ENCODE measurements at regions not wholly inside any gene's neighbourhood (a gene's known extent, or its start where the extent isn't known, plus 50 kb on each side); places are given as distances from the start of the nearest gene placed in this dataset.

DNA sequence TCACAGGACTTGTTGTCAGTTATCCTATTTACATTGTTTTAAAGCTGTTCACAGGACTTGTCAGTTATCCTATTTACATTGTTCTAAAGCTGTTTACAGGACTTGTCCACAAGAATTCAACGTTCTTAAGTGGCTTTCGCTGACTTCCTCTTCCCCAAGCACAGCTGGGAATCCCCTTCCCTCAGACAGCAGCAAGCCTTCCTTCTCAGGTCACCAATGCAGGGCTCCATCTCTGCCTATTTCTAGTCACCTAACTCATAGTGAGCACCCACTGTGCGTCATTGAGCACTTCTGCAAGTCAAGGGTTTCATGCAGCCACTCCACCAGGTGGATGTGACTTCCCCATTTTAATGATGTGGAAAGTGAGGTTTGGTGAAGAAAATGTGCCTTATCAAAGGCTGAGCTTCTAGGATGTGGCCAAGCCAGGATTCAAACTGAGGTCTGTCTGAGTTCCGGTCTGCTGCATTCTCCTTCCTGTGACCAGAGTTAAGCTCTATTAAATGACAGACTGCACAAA lies 109.8 kb upstream of the ZNF462 start:
- FAIRE-seq (no peak), ATAC-seq (peak in 1 of 4 donors; percentile 5), DNase-seq (no peak)
- no peak overlapping the region for H3K4me3 ChIP-seq
- WGBS, 2 donors: 44 to 51% methylated on average over 4 of the region's 4 CpGs
- H3K36me3 ChIP-seq: no peaks in the 10 kb centered on the region
- TF ChIP-seq, protein P1, sequence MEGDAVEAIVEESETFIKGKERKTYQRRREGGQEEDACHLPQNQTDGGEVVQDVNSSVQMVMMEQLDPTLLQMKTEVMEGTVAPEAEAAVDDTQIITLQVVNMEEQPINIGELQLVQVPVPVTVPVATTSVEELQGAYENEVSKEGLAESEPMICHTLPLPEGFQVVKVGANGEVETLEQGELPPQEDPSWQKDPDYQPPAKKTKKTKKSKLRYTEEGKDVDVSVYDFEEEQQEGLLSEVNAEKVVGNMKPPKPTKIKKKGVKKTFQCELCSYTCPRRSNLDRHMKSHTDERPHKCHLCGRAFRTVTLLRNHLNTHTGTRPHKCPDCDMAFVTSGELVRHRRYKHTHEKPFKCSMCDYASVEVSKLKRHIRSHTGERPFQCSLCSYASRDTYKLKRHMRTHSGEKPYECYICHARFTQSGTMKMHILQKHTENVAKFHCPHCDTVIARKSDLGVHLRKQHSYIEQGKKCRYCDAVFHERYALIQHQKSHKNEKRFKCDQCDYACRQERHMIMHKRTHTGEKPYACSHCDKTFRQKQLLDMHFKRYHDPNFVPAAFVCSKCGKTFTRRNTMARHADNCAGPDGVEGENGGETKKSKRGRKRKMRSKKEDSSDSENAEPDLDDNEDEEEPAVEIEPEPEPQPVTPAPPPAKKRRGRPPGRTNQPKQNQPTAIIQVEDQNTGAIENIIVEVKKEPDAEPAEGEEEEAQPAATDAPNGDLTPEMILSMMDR (IDR thresholded peaks at IDR 0.05): no peak
- H3K4me1 ChIP-seq: peaks cover 7 to 22% (median 8%) of the 10 kb centered on the region in 3 donors
- H3K9me3 ChIP-seq: no peaks in the 10 kb centered on the region
- H3K27me3 ChIP-seq: no peaks in the 10 kb centered on the region
- H3K27ac ChIP-seq: no peak overlapping the region
- intact Hi-C loops (cut with DNase I): no loop called here

GRCh38 chr9:106755736-106756135 lies 107.2 kb upstream of the ZNF462 start:
- no peaks in the 10 kb centered on the region for H3K36me3 ChIP-seq
- intact Hi-C loops (cut with DNase I): no loop called here
- no peaks in the 10 kb centered on the region for H3K27me3 ChIP-seq
- peak overlapping the region in 1 of 4 donors; percentile 8 for H3K4me3 ChIP-seq
- TF ChIP-seq, protein P1 (IDR thresholded peaks at IDR 0.05): no peak
- 20 to 21% methylated on average over 7 of the region's 7 CpGs for WGBS, 2 donors
- FAIRE-seq (no peak), ATAC-seq (peak; percentile 94 to 98 (median 96)), DNase-seq (peak in 5 of 6 donors; percentile 54 to 87 (median 82))
- H3K27ac ChIP-seq: peak overlapping the region; percentile 35 to 84 (median 64)
- H3K9me3 ChIP-seq: no peaks in the 10 kb centered on the region
- H3K4me1 ChIP-seq: peaks cover 7 to 28% (median 14%) of the 10 kb centered on the region in 3 donors

DNA sequence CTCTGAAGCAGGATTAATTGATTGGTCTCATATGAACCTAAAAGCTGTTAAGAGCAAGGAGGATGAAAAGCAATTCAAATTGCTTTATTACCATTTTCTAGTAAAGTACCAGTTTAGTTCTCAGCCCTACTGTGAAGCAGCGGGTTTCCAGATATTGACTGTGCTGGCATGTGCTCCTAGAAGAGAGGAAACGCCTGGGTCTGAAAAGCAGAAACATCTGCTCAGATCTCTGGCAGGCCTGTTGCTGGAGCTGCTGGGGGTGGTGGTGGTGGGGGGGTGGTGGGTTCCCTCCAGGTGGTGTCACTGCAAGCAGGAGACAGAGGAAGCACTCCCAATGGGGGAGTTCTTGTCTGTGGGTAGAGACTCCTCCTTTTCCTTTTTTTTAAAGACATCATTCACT lies 105.5 kb upstream of the ZNF462 start:
- peaks cover 7 to 24% (median 22%) of the 10 kb centered on the region in 3 donors for H3K4me1 ChIP-seq

DNA sequence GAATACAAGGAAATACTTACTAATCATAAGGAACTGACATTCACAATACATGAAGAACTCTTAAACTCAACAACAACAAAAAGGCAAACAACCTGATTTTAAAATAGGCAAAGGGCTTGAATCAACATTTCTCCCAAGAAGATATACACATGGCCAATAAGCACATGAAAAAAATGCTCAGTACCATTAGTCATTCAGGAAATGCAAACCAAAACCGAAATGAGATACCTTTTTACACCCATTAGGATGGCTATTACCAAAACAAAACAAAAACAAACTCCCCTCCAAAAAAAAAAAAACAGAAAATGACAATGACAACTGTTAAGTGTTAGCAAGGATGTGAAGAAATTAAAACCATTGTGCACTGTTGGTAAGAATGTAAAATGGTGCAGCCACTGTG lies 104.1 kb upstream of the ZNF462 start:
- Histone ChIP-seq H3K9me3 (no peaks in the 10 kb centered on the region), H3K4me1 (peaks cover 7 to 22% (median 18%) of the 10 kb centered on the region in 3 donors), H3K4me3 (no peak overlapping the region), H3K36me3 (no peaks in the 10 kb centered on the region), H3K27me3 (no peaks in the 10 kb centered on the region), H3K27ac (no peak overlapping the region)
- ATAC-seq: no peak
- TF ChIP-seq, protein P1 (IDR thresholded peaks at IDR 0.05): no peak
- FAIRE-seq: no peak
- intact Hi-C loops (cut with DNase I): no loop called here
- DNase-seq: no peak
- WGBS, 2 donors: 49 to 59% methylated on average over 1 of the region's 1 CpG

More for the DNA sequence above, 105.5 kb upstream of the ZNF462 start:
- 59 to 65% methylated on average over 2 of the region's 2 CpGs for WGBS, 2 donors
- intact Hi-C loops (cut with DNase I): no loop called here
- no peaks in the 10 kb centered on the region for H3K36me3 ChIP-seq
- FAIRE-seq (no peak), ATAC-seq (no peak), DNase-seq (no peak)
- H3K4me3 ChIP-seq: no peak overlapping the region
- TF ChIP-seq, protein P1 (IDR thresholded peaks at IDR 0.05): no peak
- no peaks in the 10 kb centered on the region for H3K9me3 ChIP-seq
- H3K27ac ChIP-seq: no peak overlapping the region
- no peaks in the 10 kb centered on the region for H3K27me3 ChIP-seq

- no peaks in the 10 kb centered on the region for H3K9me3 ChIP-seq
- 16 to 18% methylated on average over 2 of the region's 2 CpGs for WGBS, 2 donors
- H3K4me1 ChIP-seq: peaks cover under 1 to 16% (median 5%) of the 10 kb centered on the region in 3 donors
- peak; percentile 63 to 96 (median 91) for ATAC-seq
- no peak for DNase-seq
- H3K4me3 ChIP-seq: no peak overlapping the region
- no peak for FAIRE-seq
- no peaks in the 10 kb centered on the region for H3K36me3 ChIP-seq
- H3K27me3 ChIP-seq: no peaks in the 10 kb centered on the region
- TF ChIP-seq, protein P1 (IDR thresholded peaks at IDR 0.05): no peak
- intact Hi-C loops (cut with DNase I): no loop called here
- H3K27ac ChIP-seq: no peak overlapping the region
These were observed 101.5 kb upstream of the ZNF462 start for GRCh38 chr9:106761493-106761892.
